GM19351 (cell line): ENCODE measurements at regions not wholly inside any gene's neighbourhood (a gene's known extent, or its start where the extent isn't known, plus 50 kb on each side); places are given as distances from the start of the nearest gene placed in this dataset.
"Not testable (repeated sequence)": the region's sequence is repeated elsewhere in the genome, so short reads cannot be mapped to it uniquely, and the experiment has no call there.

Experiments
- ATAC-seq: cut with Tn5 transposase; IDR thresholded peaks from one replicate; pipeline ENCODE4 v1.9.1; 2021; ENCODE audit warnings: mild to moderate bottlenecking, moderate library complexity; ENCODE audit not compliant: unreplicated experiment

DNA sequence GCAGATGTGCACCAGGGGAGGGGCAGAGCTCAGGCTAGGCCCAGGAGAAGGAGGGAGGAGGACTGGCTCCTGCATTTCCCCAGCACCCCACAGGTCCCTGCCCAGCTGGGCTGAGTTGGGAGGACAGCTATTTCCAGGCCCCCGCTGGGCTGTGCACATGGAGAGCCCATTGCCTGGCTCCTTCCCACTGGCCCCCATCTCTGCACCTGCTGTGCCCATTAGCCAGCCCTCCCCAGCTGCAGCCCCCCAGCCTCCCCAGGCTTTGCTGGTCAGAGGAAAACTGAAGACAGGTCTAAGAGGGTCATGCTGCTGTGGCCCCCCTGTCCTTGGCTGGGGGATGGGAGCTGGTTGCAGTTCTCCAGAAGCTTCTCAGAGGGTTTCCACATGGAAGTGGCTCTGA, 81.8 kb upstream of the SHANK2 start:
- ATAC-seq, result no peak

DNA sequence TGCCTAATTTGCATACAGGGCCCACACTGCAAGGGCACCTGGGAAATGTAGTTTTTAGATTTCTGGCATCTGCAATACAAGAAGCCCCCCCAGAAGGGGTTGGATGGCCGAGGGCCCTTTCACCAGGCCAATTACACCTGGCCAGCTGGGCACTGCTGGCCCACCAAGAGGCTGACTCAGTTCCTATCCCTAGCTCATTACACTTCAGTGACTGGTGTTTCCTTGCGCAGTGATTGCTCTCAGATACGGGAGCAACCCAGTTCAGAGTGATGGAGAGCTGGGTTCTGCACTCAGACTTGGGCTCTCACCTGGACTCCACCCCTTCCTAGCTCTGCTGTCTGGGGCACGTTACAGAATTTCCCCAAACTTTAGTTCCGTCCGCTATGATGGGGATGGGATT, 81.1 kb upstream of the SHANK2 start:
- no peak for ATAC-seq

DNA sequence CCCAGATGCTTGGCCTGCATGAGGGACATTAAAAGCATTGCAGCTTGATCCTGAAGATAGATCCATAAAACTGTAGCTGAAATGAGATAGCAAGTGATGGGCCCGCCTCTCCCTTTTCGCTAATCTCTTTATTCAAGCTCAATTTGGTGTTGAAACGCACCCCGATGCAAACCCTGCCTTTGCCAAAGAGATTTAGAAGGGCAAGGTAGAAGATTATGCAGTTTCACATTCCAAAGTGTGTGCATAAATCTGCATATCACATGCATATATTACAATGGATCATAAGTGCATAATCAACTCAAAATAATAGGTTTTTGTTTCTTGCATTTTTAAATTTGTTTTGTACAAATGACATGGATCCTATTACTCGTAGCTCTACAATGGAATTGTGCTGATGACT, 80.1 kb upstream of the SHANK2 start:
- no peak for ATAC-seq

DNA sequence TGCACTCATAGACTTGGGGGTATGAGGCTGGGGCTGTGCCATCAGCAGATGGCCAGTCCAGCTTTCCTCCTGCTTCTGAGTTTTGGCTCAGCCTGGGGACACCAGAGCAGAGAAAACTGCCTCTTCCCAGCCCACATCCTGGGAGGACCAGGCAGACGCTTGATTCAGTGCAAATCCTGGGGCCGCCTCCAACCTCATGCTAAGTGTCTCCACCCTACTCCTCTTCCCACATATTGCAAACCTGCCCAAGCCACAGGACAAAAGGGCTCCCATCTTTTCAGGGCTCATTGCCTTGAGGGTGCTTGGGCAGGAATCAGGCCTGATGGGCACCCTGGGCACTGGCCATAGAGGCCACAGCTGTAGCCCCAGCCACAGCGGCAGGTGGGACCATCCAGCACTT, 79.7 kb upstream of the SHANK2 start:
- no peak for ATAC-seq

DNA sequence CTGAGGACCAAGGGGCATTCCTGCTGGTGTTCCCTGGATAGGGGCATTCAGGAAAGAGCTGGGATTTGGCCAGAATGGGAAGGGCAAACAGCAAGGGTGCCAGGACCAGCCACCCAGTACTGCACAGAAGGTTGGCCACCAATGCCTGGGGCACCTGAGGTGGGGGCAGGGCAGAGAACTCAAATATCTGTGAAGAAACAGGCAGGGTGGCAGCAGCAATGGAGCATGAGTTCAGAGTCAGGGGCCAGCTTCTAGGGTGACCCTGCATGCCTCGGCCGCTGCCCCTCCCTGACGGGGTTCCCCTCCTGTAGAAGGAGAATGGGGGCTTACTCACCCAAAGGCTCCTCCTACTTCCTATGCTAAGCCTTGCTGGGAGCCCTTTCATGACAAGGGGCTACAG, 79.3 kb upstream of the SHANK2 start:
- no peak for ATAC-seq

DNA sequence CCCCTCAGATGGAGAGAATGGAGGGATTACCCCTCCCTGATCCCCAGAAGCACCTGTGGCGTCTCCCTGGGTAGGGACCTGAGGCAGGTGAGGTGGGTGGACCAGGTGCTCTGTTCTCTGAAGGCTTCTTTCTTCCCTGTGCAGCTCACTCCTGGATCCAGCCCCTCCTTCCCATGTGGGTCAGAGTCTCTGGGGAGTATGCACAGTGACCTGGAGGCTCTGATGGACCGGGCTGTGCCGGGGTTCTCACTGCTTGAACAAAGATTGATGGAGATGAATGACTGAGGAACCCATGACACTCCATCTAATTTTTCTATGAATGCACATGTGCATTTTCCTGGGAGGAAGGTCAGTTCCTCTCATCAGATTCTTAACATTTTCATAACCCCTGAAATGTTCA, 78.6 kb upstream of the SHANK2 start:
- no peak for ATAC-seq

DNA sequence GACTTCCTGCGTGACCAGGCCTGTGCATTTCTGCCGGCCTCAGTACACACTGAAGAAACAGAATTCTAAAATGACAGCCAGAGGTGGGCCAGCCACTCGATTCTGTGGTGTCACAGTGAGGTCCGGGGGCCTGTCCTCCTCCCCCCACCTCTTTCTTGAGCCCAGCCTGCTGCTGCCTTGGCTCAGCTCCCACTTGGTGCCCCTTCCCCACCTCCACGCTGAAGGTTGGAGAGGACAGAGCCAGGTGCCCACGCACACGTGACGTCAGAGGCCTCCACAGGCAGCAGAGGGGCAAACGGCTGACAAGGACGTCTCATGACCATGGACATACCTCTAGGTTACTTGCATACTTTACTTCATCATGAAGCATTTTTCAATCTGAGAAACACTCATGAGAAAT, 78.0 kb upstream of the SHANK2 start:
- no peak for ATAC-seq

DNA sequence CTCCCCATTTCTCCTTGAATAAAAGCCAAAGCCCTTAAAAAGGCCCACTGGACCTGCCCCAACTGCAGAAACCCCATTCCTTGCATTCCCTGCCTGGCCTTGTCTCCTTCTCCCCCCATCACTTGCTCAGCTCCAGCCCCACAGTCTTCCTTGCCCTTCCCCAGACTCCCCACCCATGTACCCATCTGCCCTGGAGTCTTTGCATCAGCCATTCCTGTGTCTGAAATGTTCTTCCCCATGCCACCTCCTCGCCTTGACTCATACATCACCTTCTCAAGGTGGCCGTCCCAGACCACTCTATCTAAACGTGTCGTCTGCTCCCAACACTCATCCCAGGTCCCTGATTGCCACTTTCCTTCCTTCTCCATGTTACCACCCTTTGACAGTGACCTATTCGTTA, 77.4 kb upstream of the SHANK2 start:
- ATAC-seq, result no peak

DNA sequence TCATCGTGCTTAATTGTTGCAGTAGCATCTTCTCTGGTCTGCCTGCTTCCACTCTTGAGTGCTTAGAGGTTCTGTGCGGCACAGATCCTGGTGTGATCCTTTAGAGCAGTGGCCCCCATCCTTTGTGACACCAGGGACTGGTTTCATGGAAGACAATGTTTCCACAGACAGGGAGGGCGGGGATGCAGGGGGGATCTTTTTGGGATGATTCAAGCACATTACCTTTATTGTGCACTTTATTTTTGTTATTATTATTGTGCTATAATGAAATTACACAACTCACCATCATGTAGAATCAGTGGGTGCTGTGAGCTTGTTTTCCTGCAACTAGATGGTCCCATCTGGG, 76.8 kb upstream of the SHANK2 start:
- no peak for ATAC-seq

DNA sequence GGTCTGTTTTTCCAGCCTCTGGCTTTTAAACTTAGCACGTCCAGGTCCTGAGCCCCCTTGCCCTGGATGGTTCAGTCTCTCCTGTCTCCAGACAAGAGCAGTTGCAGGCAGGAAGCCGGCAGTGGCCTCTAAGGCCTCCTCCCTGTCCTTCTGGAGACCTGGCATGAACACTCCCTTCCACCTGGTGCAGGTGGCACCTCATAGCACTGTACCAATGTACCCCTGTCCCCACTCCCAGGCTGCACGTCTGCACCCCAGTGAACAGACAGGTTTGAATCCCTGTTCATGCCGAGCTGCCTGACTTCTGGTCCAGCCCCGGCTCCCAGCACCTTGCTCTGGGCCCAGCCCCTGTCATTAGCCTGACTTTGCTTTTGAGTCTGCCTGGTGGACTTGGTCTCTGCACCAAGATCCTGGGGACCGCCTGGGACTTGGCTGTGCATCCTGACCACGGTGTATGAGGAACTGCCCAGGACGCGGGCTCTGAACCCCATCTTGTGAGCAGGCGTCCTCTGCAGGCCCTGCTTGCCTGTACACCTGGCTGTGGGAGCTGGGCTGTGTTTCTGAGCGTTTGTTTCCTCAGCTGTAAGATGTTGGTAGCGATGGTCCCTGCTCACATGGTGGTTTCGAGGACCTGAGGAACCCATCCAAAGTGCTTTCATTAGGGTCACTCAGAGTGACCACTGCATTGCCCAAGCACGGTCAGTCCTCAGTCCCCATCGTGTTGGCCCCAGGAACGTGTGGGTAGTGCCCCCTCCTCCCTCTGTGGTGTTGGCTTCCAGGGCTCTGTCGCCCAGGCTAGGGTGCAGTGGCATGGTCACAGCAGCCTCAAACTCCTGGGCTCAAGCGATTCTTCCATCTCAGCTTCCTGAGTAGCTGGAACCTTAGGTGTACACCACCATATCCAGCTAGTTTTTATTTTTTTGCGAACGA, 75.0 kb upstream of the SHANK2 start:
- no peak for ATAC-seq

DNA sequence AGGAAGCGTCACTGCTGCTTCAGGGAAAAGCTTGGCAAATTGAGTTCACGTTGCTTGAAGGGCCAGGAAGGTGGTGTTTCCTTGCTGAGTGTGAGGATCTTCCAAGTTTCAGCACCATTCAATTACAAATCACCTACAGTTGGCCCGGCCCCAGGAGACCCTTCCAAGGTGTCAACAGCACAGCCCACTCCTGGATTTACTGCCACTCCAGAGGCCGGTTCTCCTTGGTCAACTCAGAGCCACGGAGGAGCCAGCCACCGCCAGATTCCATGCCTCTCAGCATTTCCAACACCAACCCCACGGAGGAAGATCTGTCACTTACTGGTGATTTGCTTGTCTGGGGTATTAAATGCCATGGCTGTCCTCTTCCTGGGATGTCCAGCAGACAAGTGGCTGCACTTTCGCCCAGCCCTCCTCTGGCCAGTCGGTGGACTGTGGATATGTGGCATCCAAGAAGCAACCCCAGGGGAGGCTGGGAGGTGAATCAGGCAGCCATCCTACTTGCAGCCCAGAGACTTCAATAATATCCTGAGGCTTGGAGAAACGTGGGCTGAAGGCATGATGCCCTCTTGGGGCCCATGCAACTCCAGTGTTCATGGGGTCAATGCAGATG, 74.1 kb upstream of the SHANK2 start:
- ATAC-seq, result no peak

DNA sequence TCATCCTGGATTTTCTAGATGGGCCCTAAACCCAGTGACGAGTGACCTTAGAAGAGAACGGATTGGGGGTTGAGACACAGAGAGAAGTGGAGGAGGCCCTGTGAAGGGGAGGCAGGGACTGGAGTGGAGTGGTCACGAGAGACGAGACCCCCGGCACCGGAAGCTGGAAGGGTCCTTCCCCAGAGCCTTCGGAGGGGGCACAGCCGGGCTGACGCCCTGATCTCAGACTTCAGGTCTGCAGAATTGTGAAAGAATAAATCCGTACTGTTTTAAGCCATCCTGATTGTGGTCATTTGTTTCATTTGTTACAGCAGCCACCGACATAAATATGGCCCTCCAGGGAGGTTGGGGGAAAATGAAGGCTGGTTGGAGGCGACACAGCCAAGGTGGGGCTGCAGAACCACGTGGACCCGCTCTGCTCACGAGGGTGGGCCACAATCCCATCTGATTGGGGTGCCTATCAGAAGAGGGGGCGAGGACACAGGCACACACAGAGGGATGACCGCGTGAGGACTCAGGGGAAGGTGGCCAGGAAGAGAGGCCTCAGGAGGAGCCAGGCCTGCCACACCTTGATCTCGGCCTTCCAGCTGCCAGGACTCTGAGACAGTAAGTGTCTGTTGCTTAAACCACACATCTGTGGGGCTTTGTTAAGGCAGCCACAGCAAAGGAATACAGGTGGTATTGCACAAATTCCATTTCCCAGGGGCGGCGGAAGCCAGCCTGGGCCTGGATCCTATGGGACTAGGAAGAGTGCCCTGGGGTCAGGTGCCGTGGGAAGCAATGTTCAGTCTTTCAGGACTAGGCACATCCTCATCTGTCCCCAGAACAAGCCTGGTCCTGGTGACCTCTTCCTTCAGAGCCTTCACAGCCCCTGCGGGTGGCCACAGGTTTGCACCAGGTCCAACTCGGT, 73.3 kb upstream of the SHANK2 start:
- ATAC-seq, result no peak

DNA sequence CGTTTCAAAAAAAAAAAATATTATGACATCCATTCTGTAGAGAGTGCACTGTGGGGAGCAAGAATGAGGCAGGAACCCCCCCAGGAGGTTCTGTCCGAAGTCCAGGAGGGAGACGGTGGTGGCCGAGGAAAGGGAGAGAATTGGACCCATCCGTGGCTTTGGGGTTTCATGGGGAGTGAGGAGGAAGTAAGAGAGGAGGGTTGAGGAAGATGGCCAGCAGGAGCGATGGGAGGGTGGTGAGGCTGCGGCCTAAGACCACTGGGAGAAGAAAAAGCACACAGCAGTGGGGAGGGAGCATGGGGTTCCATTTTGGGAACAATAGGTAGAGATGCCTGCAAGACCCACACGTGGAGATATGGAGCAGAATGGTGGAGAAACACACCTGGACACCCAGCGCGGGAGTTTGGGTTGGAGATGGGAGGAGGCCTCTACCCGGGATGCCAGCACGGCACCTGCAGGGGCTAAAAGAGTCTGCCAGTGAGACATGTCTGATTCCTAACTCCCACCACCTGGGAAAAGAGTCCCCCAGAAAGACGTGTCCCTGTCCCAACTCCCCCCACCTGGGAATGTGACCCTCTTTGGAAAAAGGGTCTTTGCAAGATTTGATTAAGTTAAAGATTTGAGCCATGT, 72.5 kb upstream of the SHANK2 start:
- no peak for ATAC-seq

DNA sequence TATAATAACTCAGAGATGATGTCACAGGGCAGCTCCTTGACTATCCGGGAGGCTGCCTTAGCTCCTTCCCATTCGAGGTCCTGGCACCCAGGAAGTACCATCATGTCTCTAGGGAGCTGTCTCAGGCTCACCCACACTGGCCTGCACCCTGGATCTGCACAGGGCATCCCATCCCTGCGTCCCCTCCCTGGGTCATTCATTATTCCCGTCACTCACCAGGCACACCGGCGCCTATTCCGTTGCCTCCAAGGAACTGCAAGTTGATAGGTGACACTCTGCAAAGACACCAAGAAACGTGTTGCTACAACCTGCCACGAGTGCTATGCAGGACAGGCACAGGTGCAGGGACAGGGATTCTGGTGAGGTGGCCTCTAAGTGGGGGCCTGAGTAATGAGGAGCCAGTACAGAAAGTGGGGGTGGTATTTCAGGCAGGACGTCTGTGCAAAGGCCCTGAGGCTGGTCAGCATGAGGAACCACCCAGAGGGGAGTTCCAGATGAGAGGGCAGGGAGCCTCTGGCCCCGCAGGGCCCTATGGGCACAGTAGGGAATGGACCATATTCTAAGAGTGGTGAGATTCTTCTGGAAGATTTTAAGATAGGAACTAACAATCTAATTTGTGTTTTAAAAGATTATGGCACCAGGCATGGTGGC, 71.6 kb upstream of the SHANK2 start:
- no peak for ATAC-seq

DNA sequence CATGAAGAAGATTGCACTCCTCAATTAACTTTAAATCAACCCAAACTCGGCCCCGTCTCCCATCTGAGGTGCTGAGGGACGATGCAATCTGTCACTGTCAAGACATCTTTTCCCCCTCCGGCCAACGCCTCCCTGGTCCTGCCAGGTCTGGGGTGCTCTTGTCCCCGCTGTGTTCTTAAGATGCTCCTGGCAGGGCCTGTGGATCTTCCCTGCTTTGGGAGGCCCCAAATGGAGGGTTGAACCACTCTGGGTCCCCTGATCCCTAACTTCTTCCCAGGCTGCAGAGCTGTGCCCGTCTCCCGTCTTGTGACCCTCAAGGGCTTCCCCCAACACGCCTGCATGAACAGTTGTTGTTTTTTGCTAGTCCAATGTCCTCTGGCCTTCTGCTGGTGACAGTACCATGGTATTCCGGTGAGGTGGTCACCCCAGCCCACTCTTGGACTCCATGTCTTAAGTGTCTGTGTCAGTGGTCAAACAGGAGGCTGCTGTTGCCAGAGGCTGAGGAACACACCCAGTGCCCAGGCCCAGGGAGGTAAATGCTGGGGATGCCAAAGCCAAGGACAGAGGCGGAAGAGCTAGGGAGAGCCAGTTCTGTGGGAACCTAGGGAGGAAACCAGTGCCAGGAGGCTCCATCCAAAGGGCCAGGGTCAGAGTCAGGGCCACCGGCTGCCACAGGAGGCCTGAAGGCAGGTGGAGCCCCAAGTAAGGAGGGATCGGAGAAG, 70.6 kb upstream of the SHANK2 start:
- no peak for ATAC-seq

DNA sequence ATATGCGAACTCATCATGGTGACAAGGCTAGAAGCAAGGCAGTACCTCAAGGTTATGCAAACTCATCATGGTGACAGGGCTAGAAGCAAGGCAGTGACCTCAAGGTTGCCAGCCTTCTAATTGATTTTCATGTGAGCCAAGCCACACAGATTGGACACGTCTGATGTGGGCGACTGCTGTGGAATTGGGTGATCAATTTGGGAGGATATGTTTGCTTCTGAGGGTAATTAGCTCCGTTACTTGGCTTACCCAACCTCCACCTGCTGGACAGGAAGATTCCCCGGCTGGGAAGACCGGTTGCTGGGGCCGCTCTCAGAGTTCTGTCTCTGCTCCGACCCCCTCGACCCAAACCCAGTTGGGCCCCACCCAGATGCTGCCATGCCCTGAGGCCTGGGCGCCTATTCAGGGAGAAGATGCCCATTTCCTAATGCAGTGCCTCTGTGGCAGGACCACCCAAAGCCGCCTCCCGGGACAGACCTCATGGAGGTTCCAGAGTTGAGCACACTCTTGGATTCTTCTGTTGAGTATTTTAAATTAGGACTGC, 69.9 kb upstream of the SHANK2 start:
- ATAC-seq, result no peak

DNA sequence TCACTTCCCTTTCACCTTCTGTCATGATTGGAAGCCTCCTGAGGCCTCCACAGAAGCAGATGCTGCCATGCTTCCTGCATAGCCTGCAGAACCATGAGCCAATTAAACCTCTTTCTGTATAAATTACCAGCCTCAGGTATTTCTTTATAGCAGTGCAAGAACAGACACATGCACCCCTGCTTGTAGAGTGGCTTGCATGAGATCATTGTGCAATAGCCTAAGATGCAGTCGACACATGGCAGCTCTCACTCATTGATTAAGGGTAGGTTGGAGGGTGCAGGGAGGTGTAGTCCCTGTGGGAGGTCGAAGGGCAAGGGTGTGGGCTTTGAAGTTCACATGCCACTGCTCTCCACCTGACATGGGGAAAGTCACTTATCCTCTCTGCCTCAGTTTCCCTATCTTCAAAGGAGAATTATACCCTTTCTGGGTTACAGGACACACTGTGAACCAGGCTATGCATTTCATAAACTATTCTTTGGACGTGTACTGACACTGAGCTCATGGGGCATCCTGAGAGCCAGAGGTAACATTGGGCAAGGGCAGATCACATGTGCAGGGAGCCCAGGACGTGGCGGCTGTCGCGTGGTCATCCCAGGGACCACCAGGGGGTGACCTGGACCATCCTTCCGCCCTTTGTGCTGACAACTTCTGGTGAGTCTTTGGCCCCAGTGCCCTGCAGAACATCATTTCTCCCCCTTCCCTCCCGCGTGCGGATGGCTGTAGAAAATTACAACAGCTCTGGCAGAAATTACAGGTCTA, 69.2 kb upstream of the SHANK2 start:
- no peak for ATAC-seq

DNA sequence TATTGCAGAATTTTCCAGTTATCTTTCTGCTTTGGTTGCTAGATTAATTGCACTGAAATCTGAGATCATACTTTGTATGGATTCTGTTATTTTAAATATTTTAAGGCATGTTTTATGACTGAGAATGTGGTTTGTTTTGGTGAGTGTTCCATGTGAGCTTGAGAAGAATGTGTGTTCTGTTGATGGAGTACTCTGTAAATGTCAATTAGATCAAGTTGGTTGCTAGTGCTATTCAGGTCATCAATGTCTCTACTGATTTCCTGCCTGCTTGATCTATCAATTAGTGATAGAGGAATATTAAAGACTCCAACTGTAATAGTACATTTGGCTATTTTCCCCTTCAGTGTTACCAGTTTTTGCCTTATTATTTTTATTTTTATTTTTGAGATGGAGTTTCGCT, 64.3 kb upstream of the SHANK2 start:
- ATAC-seq, result no peak

DNA sequence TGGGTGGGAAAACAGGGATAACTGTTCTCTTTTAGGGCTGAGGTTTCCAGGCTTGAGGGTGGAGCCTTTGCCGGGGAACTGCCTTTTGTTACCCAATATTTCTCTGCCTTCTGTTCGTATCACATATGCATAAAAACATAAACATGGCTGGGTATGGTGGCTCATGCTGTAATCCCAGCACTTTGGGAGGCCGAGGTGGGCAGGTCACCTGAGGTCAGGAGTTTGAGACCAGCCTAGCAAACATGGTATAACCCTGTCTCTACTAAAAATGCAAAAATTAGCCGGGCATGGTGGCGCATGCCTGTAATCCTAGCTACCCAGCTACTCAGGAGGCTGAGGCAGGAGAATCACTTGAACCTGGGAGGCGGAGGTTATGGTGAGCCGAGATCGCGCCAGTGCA, 60.2 kb upstream of the SHANK2 start:
- not testable (repeated sequence) for ATAC-seq
